Mucosa of gallbladder (tissue), 1 donor: ENCODE measurements at regions not wholly inside any gene's neighbourhood (a gene's known extent, or its start where the extent isn't known, plus 50 kb on each side); places are given as distances from the start of the nearest gene placed in this dataset.

Experiments used
- DNase-seq: peaks from one replicate; pipeline ENCODE4 v3.0.0-alpha.2; 2020; ENCODE audit warnings: low spot score
- donor health status: DM: no; HTN: no; CAD: no.

DNA sequence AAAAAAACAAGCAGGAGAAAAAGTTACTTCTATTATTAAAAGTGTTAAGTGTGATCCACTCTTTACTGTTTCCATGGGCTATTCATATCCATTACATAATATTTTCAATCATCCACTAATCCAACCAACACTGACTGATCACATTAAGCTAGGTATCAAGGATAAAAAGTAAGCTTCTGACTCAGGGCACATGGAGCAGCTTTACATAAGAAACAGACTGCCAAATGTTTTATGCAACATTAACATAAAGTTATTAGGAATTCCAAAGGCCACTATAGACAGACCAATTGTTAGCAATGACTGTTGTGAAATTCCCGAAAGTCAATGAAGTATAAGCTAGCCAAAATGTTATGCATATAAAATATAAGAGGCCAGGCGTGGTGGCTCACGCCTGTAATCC is 277.6 kb downstream of the ZEB2 start:
- DNase-seq: no peak

DNA sequence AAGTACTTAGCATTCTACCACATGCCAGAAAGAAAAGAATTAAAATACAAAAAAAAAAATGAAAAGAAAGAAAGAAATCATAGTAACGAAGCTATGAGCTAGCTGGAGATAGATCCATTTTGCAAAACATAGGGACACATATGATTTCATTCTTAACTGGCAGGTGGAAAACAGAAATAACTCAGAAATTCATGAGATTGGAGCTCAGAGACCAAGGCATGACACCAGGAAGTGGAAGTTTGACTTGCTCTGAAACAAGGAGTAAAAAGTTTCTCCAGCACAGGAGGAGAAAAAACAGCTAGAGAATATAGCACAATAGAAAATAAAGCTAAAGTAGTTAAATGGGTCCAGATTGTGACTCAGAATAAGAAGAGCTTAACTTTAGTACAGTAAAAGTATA is 278.1 kb downstream of the ZEB2 start:
- DNase-seq: no peak

DNA sequence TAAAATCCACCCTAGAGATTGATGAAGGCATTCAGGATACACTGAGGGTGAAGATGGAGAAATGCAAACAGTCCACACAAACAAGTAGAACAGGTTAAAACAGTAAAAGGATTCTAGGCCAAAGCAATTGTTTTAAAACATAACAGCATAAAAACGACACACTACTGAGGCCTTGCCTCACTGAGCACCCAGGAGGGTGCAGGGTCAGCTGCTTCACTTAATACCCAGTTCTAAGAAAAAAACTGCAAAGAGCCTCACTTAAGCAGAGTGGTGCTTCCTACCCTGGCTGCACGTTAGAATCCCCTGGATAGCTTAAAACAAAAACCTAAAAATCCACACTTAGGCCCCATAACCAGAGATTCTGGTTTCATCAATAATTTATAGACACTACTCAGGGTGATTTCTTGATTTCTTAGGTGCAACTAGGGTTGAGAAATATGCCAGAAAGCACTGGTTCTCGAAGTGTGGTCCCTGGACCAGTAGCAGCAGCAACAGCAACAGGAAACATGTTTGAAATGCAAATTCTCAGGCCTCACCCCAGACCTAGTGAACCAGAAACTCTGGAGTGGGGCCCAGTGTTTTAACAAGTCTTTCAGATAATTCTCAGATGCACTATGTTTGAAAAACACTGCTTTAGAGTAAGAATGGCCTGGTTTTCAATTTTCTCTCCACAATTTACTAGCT is 279.1 kb downstream of the ZEB2 start:
- no peak for DNase-seq

DNA sequence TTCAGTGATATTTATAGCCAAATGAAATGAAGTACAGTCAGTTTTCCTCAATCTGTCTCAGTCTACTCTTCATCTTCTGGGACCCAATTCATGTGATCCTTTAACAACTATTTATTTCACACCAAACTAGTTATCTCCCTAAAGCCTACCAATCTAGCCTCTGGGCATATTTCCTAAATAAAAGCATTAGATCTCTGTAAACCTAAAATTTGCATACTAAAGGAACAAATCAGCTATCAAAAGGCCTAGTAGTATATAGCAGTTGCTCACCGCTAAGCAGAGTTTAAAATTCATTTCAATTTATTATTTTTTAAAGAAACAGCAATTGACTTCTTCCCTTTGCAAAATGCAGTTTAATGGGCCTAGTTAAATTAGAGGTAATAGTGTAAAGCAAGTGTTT is 280.2 kb downstream of the ZEB2 start:
- no peak for DNase-seq

DNA sequence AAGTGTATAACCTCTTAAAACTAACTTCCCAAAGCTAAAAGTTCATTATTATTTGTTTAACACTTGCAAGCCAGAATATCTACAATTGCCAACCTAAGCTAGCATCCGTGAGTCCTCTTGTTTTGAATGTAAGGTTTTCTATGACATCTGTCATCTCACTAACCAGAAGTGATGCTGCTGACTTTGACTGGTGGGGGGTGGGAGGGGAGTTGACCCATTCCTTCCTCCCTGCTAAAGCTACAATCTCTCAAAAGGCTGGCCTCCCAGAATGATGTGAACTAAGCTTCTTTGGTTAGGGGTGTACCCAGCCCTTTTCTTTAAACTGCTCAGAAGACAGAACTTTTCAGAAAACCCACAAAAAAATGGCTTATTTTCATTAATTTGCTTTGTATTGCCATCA is 280.6 kb downstream of the ZEB2 start:
- DNase-seq: no peak

DNA sequence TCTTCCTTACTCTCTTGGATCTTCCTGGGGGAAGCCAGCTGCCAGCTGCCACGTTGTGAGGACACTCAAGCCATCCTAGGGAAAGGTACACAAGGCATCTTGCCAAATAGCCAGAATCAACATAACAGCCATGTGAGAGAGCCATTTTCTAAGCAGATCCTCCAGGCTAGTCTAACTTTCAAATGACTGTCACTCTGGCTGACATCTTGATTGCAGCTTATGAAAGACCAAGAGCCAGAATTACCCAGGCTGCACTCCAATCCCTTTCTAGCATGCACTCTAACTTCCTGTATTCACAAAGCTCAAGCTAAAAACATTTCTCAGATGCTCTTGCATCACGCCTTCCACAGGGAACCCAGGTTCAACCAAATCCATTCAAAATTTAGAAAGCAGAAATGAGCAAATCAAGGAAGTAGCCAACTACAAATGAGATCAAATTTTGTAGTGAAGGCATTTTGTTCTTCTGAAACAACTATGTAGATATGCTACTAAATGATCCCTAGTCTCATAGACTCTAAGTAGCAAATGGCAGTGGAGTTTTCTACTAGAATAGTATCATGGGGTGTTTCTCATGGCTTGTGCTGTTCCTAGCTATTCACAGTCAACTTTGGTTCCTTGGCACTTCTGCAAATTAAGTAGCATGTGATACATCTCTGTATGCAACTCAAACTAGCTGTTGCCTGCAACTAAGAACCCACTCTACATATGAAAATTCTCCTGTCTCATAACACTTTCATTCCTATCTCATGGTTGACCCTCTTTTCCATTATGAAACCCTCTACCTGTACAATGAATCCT is 281.9 kb downstream of the ZEB2 start:
- no peak for DNase-seq

DNA sequence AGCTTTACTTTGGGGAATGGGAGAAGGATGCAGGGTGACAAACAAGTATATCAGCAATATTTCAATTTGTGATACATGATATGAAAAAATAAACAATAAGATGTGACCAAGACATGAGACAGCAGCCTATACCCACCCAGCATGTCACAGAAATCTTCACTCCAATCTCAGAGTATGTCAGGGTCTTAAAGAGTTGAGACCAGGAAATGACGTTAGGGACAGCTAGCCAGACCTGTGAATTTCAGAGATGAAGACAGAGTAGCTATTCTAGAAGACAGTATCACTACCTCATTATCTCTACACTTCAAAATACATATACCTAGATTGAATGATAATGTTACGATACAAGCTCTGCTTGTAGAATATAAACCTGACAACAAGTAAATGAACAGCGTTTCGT is 282.8 kb downstream of the ZEB2 start:
- DNase-seq: no peak

DNA sequence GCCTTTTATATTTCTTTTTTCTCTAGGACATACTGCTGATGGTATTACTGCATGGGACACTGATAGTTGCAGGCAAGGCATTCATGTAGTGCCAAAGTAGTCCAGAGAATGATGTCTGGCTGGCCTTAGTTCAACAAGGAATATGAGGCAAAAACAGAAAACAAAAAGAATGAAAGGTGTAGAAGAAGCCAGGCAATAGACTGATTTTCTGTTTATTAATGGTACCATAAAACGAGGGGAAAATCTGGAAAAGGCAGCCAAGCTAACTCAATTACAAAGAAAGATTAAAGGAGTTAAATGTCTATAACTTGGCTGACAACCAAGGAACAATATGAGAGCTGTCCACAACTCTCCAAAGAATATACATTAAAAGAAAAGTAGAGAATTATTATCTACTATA is 284.9 kb downstream of the ZEB2 start:
- DNase-seq: no peak

DNA sequence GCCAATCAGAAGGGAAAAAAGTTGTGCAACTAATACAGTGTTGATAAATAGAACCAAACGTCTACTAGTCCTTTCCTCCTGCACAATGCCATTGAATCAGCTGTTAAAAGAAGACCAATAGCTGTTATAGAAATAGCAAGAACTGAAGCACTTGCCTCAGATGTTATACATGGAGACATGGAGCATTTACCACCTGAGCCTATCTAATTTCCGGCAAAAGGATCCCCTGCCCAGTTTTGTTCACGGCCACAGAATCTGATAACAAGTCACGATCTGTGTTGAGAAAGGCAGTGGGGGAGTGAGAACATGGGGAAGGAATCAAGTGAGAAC is 285.4 kb downstream of the ZEB2 start:
- DNase-seq: no peak

DNA sequence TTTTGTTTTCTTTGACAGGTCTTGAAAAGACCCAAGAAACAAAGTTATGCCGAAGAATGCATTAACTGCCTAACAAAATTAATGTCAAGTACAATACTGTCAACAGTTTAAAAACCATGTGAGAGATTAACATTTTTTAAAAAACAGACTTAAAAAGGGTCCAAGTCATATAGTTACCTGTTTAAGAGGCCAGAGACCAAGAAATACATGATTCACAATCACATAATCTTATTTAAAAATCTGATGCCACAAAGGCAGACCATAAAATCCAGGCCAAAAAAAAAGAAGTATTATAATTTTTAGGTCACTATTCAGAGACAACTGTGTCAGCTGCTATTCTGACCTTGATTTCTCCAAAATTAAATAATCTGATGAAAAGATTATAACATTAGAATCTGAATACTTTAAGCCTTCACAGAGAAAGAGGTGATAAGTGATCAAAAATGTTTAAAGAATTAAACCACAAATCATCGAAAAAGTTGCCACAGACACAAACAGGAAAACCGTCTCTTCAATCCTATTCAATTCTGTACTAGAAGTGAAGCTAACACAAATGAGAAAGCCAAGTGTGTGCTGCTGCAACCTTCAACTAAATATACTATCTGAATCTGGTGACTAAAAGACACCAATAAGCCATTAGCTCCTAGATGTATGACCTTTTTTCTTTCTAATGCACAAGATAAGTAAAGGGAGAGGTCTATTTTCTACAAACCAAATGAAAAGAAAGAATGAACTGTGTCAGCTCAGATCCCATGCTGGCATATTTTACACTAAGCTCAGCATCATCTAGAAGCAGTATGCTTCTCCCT is 286.0 kb downstream of the ZEB2 start:
- no peak for DNase-seq

DNA sequence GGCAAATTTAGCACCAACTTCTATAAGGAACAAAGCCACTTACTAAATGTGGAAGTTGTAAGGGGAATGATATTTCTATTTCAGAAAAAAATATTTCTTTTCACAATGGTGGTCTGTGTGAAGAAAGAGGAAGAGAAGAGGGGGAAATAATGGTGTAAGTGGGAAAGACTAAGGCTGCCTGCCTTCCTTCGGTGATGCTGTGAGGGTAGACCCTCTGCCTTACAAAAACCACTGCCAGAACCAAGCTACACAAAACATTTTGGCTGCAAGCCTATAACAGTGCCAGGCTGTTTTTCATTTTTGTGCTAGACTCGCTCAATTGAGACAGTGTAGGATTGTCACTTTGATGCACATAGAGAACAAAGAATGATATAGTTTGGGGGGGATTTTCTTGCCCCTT is 286.6 kb downstream of the ZEB2 start:
- no peak for DNase-seq

DNA sequence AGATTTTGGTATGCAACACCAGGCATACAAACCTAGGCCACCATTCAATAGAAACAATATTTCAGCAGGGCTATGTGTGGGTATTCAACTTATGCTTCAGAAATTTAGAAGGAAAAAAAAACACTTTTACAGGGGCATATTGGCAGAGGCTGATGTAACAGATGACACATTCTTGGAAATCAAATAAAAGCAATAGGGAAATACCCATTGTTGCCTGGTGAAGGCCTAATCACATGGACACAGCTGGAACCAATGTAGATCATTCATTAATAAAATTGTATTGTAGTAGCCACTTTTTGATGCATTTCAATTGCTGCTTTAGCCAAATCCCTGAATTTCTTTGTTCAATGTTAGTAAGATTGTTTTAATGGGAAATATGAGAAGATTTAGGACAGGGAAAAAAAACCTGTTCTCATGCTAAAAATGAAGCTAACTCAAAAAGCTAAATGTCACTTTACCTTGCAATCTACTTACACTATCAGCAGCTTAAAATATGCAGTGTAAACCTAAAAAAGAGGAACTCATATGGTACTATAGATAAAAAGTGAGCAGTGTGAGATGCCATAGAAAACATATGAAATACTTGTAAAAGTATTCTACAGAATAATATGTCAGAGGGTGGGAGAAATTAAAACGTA is 289.4 kb downstream of the ZEB2 start:
- no peak for DNase-seq

DNA sequence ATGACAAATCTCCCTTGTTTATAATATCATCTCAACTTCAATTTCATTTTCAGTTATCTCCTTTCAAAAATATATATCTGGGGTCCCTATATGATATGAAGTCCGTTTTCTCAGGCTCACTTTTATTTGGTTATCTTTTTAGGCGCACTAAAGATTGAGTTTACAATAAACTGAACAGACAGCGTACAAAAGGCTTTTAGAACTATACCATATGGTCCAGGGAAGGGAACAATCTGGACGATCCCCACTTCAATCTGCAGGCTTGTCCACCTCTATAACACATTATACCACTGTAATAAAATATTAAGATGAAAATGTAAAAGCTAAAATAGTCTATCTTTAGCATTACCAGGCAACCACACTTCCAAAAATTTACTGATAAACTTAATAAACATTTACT is 289.9 kb downstream of the ZEB2 start:
- no peak for DNase-seq

DNA sequence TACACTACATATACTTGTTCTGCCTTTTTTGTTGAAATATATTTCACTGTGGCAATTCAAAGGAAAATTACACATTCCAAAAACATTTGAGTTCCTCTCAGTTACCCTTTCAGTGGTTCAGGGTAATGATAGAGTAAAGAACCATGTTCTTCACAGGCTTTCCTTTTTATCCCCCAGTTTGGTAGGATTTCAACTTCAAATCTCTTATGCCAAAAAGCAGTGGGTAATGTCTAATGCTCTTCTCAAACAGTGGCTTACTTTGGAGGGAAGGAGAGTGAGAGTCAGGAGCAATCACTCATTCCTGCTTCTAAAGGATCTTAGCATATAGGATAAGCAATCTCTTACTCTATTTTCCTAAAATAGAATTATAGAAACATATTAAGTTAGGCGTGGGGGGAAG is 290.6 kb downstream of the ZEB2 start:
- no peak for DNase-seq

DNA sequence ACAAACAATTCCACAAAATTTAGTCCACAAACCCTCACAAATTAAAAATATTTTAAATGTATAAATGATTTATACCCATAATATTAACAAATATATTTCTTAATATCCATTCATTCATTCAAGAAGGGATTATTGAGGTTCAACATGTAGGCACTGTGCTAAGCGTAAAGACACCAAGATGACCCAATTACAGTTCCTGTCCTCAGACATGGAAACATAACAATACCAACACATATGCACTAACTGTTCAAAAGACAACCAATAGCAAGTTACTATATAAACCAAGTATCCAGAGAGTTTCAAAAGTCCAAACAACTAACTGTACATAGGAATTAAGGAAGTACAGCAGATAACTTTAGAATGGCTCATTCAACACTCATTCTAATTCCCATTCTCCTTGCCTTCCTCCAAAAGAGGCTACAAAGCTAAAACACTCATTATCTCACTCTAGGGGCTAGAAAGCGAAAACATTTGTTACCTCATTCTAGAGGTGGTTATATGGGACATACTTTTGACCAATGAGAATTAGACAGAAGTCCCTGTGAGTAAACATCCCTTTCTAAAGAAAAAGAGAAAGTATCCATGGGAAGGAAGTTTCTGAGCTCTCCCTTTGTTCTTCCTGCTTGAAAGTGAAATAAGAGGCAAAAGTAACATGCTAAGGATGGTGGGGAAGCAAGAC is 292.4 kb downstream of the ZEB2 start:
- no peak for DNase-seq

DNA sequence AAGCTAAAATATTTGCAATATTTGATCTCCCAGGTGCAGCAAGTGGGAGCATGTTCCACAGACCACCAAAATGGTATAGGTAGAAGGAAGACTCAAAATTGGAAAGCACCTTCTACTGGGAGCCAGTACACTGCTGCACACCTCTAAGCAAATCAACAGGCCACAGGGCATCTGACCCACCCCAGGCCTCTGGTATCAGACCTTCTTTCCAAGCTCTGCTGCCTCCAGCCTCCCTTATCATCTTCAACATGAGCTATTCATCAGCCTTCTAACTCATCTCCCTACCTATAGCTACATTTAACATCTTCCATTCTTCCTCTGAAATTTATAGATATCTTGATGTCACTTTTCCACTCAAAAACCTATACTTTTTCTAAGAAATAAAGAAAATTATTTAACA is 294.8 kb downstream of the ZEB2 start:
- DNase-seq: no peak

DNA sequence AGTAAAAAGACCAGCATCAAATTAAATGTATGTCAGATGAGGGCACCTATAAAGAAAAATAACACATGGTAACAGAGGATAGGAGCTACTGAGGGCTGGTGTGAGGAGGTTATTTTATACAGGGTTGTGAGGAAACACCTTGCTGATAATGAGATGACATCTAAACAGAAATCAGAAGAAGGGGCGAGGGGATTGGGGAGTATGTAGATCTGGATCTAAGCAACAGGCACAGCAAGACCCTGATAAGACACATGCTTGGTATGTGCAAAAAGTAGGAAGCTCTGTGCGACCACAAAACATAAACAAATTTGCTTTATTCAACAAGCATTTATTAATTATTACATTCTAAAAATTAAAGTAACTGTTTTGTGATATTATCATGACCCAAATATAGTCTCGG is 295.4 kb downstream of the ZEB2 start:
- no peak for DNase-seq

DNA sequence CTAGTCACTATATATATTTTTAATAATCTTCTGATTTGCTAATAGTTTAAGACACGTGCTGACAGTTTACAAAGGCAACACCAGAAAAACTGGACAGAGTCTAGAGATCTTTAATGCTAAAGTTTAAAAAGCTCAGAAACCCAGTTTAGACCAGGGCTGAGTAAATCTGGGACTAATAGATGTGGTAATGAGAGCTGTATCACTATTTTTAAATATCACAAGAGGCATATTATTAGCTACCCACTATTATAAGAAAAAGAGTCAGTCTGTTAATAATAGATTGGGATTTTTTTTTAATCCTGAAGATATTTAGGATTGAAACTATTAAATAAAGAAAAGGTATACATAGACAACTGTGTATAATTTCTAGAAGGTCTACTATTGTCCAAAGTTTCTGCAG is 299.9 kb downstream of the ZEB2 start:
- DNase-seq: no peak

DNA sequence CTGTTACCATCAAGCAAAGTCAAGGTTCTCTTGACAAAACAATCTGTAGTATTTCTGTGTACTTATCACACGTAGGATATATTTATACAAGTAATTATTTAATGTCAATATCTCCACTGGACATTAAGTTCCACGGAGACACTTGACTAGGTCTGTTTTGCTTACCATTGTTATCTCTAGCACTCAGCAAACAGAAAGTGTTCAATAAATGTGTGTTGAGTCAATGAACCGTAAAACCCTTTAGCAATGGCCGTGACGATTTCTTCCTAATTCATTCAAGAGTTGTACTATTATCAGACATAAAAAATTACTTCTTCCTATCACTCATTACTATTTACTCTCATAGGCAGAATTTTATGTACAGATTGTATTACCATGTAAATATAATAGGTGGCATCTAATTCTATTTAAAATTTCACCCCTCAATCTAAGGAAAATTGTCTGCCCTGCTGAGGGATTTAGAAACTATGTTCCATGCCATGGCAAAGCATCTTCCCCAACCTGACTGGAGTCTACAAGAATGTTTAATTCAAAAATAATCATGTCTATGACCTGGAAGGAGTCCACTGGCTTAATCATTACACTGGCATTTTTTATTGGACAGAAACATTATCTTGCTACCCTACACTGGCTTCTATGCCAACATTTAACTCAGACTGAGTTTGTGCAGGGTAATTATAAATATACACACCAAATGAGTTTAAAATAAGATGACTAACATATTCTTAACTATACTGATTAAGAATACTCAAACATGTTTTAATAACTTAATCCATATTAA is 301.9 kb downstream of the ZEB2 start:
- DNase-seq: no peak

DNA sequence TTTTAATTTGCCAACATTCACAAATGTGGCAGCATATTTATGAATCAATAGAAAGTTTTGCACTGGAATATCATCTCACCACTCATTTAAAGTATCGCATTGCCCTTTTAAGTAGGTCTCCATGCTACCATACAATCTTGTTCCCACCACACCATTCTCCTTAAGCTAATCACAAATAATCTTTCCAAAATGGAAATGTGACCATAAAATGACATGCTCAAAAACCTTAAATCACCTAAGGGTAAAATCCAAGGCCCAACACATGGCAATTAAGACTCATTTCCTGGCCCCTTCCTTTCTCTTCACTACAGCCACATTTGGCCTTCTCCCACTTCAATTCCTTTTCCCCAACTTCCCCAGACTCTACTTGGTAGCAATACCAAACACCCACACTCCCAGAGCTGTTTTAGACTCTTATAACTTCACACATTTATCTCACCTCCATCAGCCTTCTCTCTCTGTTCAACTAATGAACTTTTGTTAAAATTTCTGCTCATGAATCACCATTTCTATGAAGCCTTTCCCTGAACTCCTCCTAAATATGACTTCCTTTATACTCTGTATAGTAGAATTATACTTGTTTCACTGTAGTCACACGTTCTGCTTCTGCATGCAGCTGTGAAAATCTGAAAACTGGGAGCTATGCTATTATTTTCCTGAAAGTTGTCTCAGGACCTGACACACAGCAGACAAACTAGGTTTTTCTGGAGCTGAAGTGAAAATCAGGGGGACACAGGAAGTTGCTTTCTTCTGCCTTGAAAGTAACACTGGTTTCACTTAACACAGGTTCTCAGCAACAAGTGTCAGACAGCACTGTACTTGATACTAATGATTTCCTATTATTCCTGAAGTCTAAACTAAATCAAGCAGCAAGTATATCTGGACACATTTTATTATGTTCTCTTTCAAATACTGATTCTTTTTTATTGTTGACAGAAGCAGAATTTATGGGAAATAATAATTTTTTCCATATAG is 303.9 kb downstream of the ZEB2 start:
- DNase-seq: no peak
